MCF 10A (cell line): ENCODE measurements at regions not wholly inside any gene's neighbourhood (a gene's known extent, or its start where the extent isn't known, plus 50 kb on each side); places are given as distances from the start of the nearest gene placed in this dataset.
"Not testable (repeated sequence)": the region's sequence is repeated elsewhere in the genome, so short reads cannot be mapped to it uniquely, and the experiment has no call there.

ENCODE experiments used
- BruUV-seq: library from RNA; stranded (reverse); fragments of 400-500 nt; replicated peaks from 2 replicates; lab custom pipeline; 2021; lab: Mats Ljungman, UMichigan
- CTCF ChIA-PET: fragments of 300-600 bp; sonication (Branson Sonifier 250); formaldehyde crosslinking; extraction: SDS; loops from one replicate; lab custom pipeline; 2021; ENCODE audit warnings: antibody characterized with exemption, inconsistent platforms; lab: Yijun Ruan, JAX
- POLR2A ChIA-PET: fragments of 300-600, 350-650 bp; sonication (Branson Sonifier 250); formaldehyde crosslinking; extraction: SDS; loops from one replicate; lab custom pipeline; 2020; ENCODE audit warnings: antibody characterized with exemption, inconsistent platforms; lab: Yijun Ruan, JAX
- DNase-seq: peaks from one replicate; pipeline ENCODE4 v3.0.0-alpha.2; 2018; ENCODE audit not compliant: unreplicated experiment
- H3K27ac Mint-ChIP-seq: one replicate; pipeline ENCODE4 v1.8.0; 2022; ENCODE audit warnings: mild to moderate bottlenecking, low read depth, mixed read lengths; ENCODE audit not compliant: unreplicated experiment
- H3K27me3 Mint-ChIP-seq: one replicate; pipeline ENCODE4 v1.8.0; 2022; ENCODE audit warnings: mixed read lengths; ENCODE audit not compliant: insufficient read depth, unreplicated experiment
- H3K36me3 Mint-ChIP-seq: one replicate; pipeline ENCODE4 v1.8.0; 2022; ENCODE audit warnings: mild to moderate bottlenecking, moderate library complexity, mixed read lengths; ENCODE audit not compliant: insufficient read depth, unreplicated experiment
- H3K4me1 Mint-ChIP-seq: one replicate; pipeline ENCODE4 v1.8.0; 2022; ENCODE audit warnings: mixed read lengths; ENCODE audit not compliant: insufficient read depth, unreplicated experiment
- H3K4me3 Mint-ChIP-seq: one replicate; pipeline ENCODE4 v1.8.0; 2022; ENCODE audit warnings: mild to moderate bottlenecking, moderate library complexity, mixed read lengths; ENCODE audit not compliant: unreplicated experiment
- H3K9me3 Mint-ChIP-seq: one replicate; pipeline ENCODE4 v1.8.0; 2022; ENCODE audit warnings: mixed read lengths; ENCODE audit not compliant: unreplicated experiment
- intact Hi-C: fragments of 100-400 bp; cut with micrococcal nuclease; formaldehyde crosslinking; loops from 2 replicates; pipeline ENCODE4 v1.14.1; 2022
- TF ChIP-seq, protein P1 (sequence below): fragments of 200-600 bp; IDR thresholded peaks from one replicate; pipeline ENCODE4 v1.8.0; 2022; ENCODE audit warnings: antibody characterized with exemption, mild to moderate bottlenecking; ENCODE audit not compliant: unreplicated experiment

DNA sequence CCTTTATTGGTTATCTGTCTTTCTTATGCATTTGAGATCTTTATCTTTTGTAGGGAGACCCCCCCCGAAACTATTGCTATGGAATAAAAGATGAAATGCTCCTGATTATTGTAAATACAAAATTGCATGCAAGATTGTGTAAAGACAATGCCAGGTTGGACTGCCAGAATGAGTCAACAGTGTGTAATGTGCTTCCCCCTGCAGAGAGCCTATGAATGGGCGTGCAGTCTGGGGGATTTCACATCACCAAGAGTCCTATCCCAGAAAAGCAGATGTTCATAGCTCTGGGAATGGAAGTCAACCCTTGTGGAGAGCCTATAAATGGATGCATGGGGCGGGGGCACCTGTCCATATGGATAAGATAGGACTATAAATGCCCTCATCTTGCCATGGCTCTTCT lies 584.3 kb downstream of the NSUN3 start:
- no peak overlapping the region for H3K27ac Mint-ChIP-seq
- H3K36me3 Mint-ChIP-seq: no peaks in the 10 kb centered on the region
- CTCF ChIA-PET: interaction anchor here (0.6 to 0.7 kb wide), 2 partner anchors 139 to 196 kb away, joined by 3 to 4 read pairs; no protein-coding TSS in a partner anchor
- POLR2A ChIA-PET: no interaction called here
- peak; percentile 64 for DNase-seq
- peaks cover 8% of the 10 kb centered on the region for H3K9me3 Mint-ChIP-seq
- intact Hi-C loops: no loop called here
- H3K27me3 Mint-ChIP-seq: no peaks in the 10 kb centered on the region
- TF ChIP-seq, protein P1, sequence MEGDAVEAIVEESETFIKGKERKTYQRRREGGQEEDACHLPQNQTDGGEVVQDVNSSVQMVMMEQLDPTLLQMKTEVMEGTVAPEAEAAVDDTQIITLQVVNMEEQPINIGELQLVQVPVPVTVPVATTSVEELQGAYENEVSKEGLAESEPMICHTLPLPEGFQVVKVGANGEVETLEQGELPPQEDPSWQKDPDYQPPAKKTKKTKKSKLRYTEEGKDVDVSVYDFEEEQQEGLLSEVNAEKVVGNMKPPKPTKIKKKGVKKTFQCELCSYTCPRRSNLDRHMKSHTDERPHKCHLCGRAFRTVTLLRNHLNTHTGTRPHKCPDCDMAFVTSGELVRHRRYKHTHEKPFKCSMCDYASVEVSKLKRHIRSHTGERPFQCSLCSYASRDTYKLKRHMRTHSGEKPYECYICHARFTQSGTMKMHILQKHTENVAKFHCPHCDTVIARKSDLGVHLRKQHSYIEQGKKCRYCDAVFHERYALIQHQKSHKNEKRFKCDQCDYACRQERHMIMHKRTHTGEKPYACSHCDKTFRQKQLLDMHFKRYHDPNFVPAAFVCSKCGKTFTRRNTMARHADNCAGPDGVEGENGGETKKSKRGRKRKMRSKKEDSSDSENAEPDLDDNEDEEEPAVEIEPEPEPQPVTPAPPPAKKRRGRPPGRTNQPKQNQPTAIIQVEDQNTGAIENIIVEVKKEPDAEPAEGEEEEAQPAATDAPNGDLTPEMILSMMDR: no peak
- H3K4me1 Mint-ChIP-seq: no peaks in the 10 kb centered on the region
- no peak overlapping the region for H3K4me3 Mint-ChIP-seq
- no TSS peak for BruUV-seq

DNA sequence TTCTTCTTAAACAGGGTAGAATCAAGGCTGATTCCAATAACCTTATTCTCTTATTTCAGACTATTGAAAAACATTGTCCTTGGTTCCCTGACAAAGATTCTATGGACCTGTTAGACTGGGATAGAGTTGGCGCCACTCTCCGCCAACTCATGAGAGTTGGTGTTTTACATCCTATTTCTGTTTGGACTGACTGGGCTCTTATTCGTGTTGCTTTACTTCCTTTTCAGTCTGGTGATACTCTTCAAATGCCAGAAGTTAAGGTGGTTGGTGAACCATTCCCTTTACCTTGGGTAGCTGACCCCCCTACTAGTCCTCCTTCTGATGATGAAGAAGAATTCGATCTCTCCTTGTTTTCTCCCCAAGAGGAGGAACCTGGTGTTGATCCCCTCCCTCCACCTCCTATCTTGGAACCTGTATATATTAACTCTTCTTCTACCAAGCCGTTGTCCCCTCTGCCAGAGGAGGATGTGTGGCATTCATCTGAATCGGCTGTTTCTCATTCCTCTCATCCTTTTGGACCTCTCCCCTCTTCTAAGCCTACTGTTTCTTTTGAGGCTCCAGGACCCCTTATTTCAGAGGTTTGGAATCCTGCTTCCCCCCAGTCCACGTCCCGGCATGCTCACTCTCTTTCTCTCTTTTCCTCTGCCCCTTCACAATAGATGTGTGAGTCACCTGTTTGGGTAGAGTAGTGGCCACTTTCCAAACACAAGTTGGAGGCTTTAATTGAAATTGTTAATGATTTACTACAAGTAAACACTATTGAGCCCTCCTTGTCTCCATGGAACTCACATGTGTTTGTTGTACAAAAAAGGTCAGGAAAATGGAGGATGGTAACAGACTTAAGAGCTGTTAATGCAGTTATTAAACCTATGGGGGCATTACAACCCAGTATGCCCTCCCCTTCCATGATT lies 585.7 kb downstream of the NSUN3 start:
- H3K4me3 Mint-ChIP-seq, intact Hi-C loops, H3K4me1 Mint-ChIP-seq, H3K27ac Mint-ChIP-seq, H3K27me3 Mint-ChIP-seq, H3K36me3 Mint-ChIP-seq, H3K9me3 Mint-ChIP-seq, CTCF ChIA-PET, BruUV-seq, POLR2A ChIA-PET: not testable (repeated sequence)
- peak; percentile 2 for DNase-seq

GRCh38 chr3:94654096-94654495 lies 591.2 kb downstream of the NSUN3 start:
- CTCF ChIA-PET: interaction anchor here (0.6 to 1.1 kb wide), 2 partner anchors 10 to 316 kb away, joined by 3 to 4 read pairs; no protein-coding TSS in a partner anchor
- intact Hi-C loops: no loop called here

GRCh38 chr3:94665922-94666321 lies 603.1 kb downstream of the NSUN3 start:
- BruUV-seq: no TSS peak
- no peak overlapping the region for H3K4me3 Mint-ChIP-seq
- POLR2A ChIA-PET: interaction anchor here (0.6 kb wide), 1 partner anchor 14 kb away, joined by 3 read pairs; no protein-coding TSS in a partner anchor
- CTCF ChIA-PET: interaction anchor here (0.5 kb wide), 1 partner anchor 17 kb away, joined by 3 read pairs; no protein-coding TSS in a partner anchor
- DNase-seq: no peak
- intact Hi-C loops: no loop called here
- peaks cover 26% of the 10 kb centered on the region for H3K27me3 Mint-ChIP-seq
- no peaks in the 10 kb centered on the region for H3K4me1 Mint-ChIP-seq
- H3K27ac Mint-ChIP-seq: no peak overlapping the region
- no peaks in the 10 kb centered on the region for H3K9me3 Mint-ChIP-seq
- H3K36me3 Mint-ChIP-seq: no peaks in the 10 kb centered on the region
- TF ChIP-seq, protein P1: no peak

More at GRCh38 chr3:94654096-94654495, 591.2 kb downstream of the NSUN3 start:
- no TSS peak for BruUV-seq
- Mint-ChIP-seq H3K9me3 (no peaks in the 10 kb centered on the region), H3K27me3 (peaks cover 13% of the 10 kb centered on the region), H3K27ac (no peak overlapping the region), H3K36me3 (no peaks in the 10 kb centered on the region), H3K4me1 (no peaks in the 10 kb centered on the region), H3K4me3 (no peak overlapping the region)
- no peak for DNase-seq
- POLR2A ChIA-PET: no interaction called here
- TF ChIP-seq, protein P1: no peak
